GM12865 (cell line): ENCODE measurements at regions not wholly inside any gene's neighbourhood (a gene's known extent, or its start where the extent isn't known, plus 50 kb on each side); places are given as distances from the start of the nearest gene placed in this dataset.

ENCODE experiments used
- DNase-seq: peaks from one replicate; pipeline ENCODE4 v3.0.0; 2010; ENCODE audit warnings: low read depth
- H3K4me3 ChIP-seq: 2 replicates; pipeline ENCODE4 v1.5.1; 2011; ENCODE audit warnings: mild to moderate bottlenecking, low read depth, low read length, control low read depth
- TF ChIP-seq, protein P1 (sequence below): IDR thresholded peaks from 2 replicates; pipeline ENCODE4 v1.5.1; 2011; ENCODE audit warnings: low read length, control low read depth, low read depth, inconsistent platforms; ENCODE audit not compliant: insufficient read depth; ENCODE audit errors: missing control alignments

DNA sequence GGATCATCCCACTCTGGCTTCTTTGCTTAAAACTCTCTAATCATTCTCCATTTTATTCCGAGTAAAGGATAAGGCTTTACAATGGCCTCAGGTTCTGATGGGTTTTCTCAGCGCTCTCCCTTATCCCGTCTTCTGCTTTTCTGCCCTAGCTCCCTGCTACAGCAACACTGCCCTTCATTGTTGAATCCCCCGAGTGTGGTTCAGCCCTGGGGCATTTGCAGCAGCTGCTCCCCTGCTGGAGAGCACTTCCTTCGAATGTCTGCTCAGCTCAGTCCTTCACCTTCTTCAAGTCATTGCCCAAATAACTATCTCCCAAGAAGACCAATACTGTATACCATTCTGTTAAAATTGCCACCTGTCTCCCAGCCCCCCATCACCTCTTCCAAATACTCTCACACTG lies 111.8 kb downstream of the TBXT start:
- TF ChIP-seq, protein P1, sequence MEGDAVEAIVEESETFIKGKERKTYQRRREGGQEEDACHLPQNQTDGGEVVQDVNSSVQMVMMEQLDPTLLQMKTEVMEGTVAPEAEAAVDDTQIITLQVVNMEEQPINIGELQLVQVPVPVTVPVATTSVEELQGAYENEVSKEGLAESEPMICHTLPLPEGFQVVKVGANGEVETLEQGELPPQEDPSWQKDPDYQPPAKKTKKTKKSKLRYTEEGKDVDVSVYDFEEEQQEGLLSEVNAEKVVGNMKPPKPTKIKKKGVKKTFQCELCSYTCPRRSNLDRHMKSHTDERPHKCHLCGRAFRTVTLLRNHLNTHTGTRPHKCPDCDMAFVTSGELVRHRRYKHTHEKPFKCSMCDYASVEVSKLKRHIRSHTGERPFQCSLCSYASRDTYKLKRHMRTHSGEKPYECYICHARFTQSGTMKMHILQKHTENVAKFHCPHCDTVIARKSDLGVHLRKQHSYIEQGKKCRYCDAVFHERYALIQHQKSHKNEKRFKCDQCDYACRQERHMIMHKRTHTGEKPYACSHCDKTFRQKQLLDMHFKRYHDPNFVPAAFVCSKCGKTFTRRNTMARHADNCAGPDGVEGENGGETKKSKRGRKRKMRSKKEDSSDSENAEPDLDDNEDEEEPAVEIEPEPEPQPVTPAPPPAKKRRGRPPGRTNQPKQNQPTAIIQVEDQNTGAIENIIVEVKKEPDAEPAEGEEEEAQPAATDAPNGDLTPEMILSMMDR, result no peak
- H3K4me3 ChIP-seq, result no peak overlapping the region
- DNase-seq, result no peak

DNA sequence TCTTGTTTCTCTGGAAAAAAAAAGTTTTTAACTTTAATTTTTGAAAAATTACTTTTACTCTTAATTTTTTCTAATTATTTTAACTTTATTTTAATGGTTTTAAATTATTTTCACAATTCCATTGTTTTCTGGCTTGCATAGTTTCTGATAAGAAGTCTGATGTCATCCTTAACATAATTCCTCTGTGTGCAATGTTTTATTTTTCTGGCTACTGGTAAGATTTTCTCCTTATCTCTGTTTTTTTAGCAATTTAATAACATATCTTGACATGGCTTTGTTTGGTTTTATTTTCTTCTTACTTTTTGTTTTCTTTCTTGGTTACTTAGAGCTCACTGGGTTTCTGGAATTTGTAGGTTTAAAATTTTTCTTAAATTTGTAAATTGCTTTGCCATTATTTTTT lies 114.8 kb downstream of the TBXT start:
- no peak overlapping the region for H3K4me3 ChIP-seq
- DNase-seq, result no peak
- TF ChIP-seq, protein P1, result no peak

DNA sequence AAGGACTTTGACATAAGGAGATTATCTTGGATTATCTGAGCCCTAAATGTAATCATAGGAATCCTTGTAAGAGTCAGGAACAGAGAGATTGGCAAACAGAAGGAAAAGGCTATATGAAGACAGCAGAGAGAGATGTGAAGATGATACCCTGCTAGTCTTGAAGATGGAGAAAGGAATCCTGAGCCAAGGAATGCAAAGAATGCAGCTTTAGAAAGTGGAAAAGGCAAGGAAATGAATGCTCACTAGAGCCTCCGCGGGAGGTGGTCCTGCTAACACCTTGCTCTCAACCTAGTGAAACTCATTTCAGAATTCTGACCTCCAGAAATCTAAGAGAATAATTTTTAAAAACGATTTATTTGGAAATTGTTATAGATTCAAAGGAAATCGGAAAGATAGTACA lies 117.1 kb downstream of the TBXT start:
- TF ChIP-seq, protein P1, result no peak
- no peak for DNase-seq
- H3K4me3 ChIP-seq, result no peak overlapping the region

DNA sequence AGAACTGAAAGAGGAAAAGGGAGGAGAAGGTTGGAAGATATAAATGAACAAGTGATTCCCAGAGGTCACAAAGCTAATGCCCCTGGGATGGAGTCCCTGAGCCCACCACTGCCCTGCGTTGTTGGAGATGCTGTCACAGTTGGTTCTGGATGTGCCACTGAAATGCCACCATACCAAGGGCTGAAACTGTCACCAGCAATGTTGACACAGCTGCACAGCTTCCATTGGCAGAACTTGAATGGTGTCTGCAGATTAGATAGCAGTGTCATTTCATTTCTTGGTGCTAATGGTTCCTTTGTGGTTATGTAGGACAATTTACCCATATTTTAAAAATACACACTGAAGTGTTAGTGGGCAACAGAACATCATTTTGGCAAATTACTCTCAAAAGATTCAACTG lies 120.7 kb downstream of the TBXT start:
- no peak overlapping the region for H3K4me3 ChIP-seq
- TF ChIP-seq, protein P1, result no peak
- DNase-seq, result no peak

DNA sequence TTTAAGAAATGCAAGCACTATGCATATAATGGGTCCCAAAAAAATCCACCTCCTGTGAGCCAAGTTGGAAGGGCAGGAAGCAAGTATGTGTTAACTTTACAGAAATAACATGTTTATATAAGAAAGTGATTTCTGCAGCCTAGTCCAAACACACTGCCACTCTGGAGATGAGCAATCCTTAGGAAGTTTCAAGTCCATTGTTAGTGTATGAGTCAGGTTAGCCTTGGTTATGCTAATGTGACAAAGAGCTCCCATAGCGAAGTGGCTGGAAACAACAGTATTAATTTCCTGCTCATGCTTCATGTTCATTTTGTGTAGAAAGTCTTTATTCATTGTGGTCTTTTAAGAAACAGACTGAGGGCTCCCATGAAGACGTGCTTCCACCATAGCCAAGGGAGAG lies 121.4 kb downstream of the TBXT start:
- TF ChIP-seq, protein P1, result no peak
- DNase-seq, result no peak

DNA sequence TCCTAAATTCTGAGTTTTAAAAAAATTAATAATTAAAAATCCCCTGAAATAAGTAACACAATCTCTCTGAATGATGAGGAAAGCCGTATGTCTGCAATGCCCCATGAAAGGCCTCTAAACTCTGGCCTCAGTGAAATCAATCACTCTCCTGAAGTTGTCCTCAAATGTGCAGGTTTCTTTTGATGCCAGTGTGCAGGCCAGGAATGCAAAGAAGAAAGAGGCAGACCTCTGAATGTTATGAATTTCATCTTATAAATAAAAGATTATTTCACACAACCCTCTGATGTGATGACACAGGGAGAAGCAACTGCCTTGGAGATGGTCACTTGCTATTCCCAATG lies 121.8 kb downstream of the TBXT start:
- no peak for DNase-seq
- TF ChIP-seq, protein P1, result no peak
- H3K4me3 ChIP-seq, result no peak overlapping the region

More for the DNA sequence above, 121.4 kb downstream of the TBXT start:
- no peak overlapping the region for H3K4me3 ChIP-seq

DNA sequence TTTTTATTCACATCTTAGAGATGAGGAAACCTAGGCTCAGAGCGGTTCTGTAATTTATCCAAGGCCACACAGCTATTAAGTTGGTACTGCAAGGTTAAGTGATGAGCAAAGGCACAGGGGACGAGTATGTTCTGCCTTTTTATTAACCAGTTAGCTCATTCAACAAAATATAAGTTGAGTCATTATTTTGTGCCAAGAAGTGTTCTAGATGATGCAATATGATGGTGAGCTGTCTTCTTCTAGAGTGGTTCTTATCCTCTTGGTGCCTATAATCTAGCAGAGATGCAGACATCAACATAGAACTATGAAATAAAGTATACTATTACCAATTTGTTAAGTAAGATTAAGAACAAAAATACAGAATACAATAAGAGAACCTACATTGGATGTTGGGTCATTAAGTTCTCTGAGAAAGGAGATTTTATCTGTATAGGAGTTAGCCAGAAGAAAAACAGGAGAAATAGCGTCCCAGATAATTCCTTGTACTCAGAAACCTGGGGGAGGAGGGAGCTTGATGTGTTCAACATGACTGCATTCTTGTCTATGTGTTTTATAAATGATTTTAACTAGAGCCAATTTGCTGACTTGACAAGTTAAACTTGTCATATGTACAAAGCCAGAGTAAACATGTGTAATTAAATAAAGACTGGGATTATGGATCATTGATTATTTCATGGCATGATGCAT lies 122.3 kb downstream of the TBXT start:
- DNase-seq, result no peak
- TF ChIP-seq, protein P1, result no peak
- H3K4me3 ChIP-seq, result no peak overlapping the region
